ENCODE measurements at regions not wholly inside any gene's neighbourhood (a gene's known extent, or its start where the extent isn't known, plus 50 kb on each side); places are given as distances from the start of the nearest gene placed in this dataset.

GRCh38 chr10:123249894-123250293, 95.7 kb downstream of the BUB3 start (continued):
- TF ChIP-seq NRF1 (IDR thresholded peaks at IDR 0.05; ENCODE audit: low read depth, low read length): no peak
- TF ChIP-seq GTF2F1 (IDR thresholded peaks at IDR 0.05; ENCODE audit: borderline replicate concordance, low read depth, low read length): no peak
- TF ChIP-seq TAF1 (IDR thresholded peaks at IDR 0.05; ENCODE audit: low read depth, low read length): no peak
- TF ChIP-seq CEBPB (IDR thresholded peaks at IDR 0.05; ENCODE audit: low read depth, low read length): no peak
- no peak for TF ChIP-seq USF2 (IDR thresholded peaks at IDR 0.05; ENCODE audit: low read length)

Data from H1 (cell line).